Stimulated activated CD8-positive, alpha-beta memory T cell treated with anti-CD3 and anti-CD28 coated beads, Interleukin-12 subunit alpha, Interleukin-12 subunit beta, amount 100 ng/mL, for 24 hours (primary cell): ENCODE measurements at regions not wholly inside any gene's neighbourhood (a gene's known extent, or its start where the extent isn't known, plus 50 kb on each side); places are given as distances from the start of the nearest gene placed in this dataset.
"Not testable (repeated sequence)": the region's sequence is repeated elsewhere in the genome, so short reads cannot be mapped to it uniquely, and the experiment has no call there.

ENCODE experiments used
- DNase-seq: peaks from one replicate; pipeline ENCODE4 v3.0.0-alpha.2; 2020; ENCODE audit errors: extremely low read depth

DNA sequence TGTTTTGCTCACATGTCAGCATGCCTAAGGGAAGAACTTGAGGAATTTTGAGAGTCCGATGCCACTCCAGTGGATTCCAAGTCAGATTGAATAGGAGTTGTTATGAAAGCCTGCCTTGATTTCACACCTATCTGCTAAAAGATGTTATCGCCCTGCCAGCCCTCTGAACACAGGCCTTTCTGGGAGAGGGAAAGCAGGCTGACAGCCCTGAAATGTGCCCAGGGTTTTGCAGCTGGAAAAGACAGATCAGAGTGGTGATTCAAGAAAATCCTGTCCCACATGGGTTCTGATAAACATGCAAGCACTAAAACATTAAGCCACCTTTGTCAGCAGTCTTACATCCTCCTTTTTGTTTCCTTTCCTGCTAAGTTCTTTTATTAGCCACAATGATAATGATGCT lies 1752.9 kb upstream of the CELF4 start:
- DNase-seq: no peak

- no peak for DNase-seq
Observed at GRCh38 chr18:39318008-39318407, 1752.4 kb upstream of the CELF4 start.

- DNase-seq: no peak
Observed at GRCh38 chr18:39314595-39314994, 1749.0 kb upstream of the CELF4 start.

- DNase-seq: no peak
Observed at GRCh38 chr18:39313992-39314391, 1748.4 kb upstream of the CELF4 start.

GRCh38 chr18:39311111-39311712 lies 1745.6 kb upstream of the CELF4 start:
- no peak for DNase-seq

- DNase-seq: not testable (repeated sequence)
Observed at GRCh38 chr18:39308931-39309521, 1743.4 kb upstream of the CELF4 start.

DNA sequence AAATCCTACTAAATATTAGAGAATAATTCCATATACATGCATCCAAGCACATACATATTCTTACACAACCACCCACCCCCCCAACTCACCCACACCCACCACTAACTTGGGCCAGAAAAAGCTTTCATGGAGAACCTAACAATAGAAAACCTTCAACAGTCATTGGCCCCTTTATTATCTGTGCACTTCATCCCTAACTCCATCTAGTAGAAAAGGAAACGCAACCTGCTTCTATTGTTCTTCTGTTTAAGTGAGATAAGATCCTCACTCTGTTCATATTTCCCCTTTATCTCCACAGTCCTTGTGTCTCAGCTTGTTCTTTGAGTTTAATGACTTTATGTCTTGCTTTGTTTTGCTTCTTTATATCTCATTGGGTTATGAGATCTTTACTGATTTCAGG lies 1740.2 kb upstream of the CELF4 start:
- DNase-seq: no peak

DNA sequence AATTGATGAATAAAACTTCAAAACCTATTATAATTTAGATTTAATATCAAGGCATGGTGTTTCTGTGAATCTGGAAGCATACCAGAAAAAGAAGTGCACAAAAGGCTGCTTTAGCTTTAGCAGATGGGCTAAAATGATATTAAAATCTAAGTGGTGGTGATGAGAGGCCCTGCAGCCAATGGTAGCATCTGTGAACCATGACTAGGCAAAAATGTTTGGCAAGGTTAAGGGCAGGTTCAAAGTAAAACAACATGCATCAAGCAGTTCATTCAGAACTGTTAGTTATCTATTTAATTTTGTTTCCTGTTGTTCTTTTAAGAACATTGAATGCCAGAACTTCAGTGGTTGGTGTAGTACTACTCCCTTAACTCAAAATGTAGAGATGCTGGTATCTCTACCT lies 1736.9 kb upstream of the CELF4 start:
- DNase-seq: no peak

GRCh38 chr18:39299152-39299551 lies 1733.6 kb upstream of the CELF4 start:
- no peak for DNase-seq

DNA sequence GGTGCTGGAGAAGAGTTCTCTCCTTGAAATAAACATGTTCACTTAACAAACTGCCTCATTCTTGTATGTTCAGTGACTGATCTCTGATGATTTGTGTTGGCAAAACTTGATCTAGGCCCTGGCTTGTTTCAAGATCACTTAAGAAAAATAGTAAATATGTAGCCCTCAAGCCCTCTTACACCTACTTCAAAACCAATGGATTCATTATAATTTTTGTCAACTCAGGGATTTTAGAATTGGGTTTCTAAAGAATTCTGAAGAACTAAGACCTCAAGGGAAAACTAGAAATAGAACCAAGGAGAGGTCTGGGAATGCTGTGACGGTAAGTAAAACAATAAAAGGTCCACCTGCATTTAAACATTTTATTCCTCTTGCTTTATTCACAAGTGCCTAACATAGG lies 1731.6 kb upstream of the CELF4 start:
- DNase-seq: no peak

- DNase-seq: no peak
Observed at GRCh38 chr18:39296293-39296888, 1730.8 kb upstream of the CELF4 start.

DNA sequence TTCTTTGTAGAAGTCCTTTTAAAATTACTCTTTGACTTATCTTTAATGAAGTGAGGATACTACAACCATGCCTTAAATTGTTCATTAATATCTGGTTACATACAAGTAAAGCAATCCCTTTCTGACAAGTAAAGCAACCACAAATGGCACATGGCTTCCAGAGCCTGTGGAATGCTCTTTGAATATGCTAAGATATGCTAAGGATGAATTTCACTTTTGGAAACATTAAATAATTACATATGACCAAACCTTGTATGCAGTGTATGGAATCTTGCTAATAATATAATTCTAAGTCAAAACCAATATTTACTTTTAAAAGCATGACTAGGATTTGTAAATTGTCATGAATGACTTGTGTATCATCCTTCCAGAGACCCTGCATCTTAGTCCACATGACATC lies 1711.2 kb upstream of the CELF4 start:
- DNase-seq: no peak

- DNase-seq: no peak
Observed at GRCh38 chr18:39274535-39274934, 1708.9 kb upstream of the CELF4 start.

GRCh38 chr18:39272230-39272629 lies 1706.6 kb upstream of the CELF4 start:
- DNase-seq: no peak

DNA sequence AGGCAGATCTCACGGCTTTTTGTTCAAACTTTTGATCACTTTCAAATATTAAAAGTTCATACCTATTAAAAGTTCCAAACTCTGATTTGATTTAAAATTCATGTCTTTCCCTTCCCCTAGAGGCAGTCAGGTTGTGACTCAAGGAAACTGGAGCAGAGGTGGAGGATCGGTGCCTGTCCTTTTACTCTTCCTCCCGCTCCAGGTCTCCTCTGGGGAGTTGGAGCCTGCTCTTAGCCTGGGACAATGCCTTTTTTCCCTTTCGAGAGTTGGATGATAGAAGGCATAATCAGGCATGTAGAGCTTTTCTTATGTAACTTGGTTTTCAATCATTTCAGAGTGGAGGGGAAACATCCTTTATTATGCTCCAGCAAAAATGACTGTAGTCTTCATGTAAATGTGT lies 1706.1 kb upstream of the CELF4 start:
- DNase-seq: no peak

DNA sequence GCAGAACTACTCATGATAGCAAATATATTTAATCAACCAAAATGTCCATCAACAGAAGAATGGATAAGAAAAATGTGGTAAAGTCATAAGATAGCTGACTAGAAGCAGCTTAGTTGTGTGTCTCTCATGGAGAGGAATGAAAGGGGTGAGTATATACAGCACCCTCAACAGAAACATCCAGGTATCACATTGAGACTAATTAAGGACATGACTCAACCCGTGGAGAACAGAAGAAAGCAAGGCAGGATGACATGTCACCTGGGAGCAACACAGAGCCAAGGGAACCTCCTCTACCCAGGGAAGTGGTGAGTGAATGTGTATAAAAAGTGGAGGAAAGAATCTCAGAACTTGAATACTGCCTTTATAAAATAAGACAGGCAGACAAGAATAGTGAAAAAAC lies 1695.0 kb upstream of the CELF4 start:
- DNase-seq: no peak

- no peak for DNase-seq
Observed at GRCh38 chr18:39259736-39260135, 1694.1 kb upstream of the CELF4 start.

GRCh38 chr18:39244242-39244641 lies 1678.6 kb upstream of the CELF4 start:
- no peak for DNase-seq

DNA sequence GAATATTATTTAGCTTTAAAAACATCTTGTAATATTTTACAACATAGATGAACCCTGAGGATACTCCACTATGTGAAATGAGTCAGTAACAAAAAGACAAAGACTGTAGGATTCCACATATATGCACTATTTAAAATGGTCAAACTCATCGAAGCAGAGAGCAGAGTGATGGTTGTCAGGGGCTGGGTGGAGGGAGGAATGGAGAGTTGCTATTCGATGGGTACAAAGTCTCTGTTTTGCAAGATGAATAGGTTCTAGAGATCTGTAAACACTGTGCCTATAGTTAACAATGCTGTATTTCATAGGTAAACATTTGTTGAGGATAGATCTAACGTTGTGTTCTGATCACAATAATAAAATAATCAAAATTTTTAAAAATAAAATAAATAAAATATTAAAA lies 1675.9 kb upstream of the CELF4 start:
- DNase-seq: no peak

- DNase-seq: no peak
Observed at GRCh38 chr18:39238981-39239660, 1673.5 kb upstream of the CELF4 start.

DNA sequence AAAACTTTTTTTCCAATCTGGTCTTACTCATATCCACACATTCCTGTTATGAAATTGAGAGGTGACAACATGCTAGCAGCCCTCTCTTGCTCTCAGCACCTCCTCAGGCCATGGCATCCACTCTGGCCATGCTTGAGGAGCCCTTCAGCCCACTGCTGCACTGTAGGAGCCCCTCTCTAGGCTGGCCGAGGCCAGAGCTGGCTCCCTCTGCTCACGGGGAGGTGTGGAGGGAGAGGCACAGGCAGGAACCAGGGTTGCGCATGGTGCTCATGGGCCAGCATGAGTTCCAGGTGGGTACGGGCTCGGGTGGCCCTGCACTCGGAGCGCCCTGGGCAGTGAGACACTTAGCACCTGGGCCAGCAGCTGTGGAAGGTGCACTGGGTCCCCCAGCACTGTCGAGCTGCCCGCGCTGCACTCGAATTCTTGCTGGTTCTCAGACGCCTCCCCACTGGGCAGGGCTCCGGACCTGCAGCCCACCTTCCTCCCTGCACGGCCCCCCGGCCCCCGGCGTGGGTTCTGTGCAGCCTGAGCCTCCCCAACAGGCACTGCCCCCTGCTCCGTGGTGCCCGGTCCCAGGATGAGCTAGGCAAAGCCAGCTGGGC lies 1669.6 kb upstream of the CELF4 start:
- no peak for DNase-seq

GRCh38 chr18:39232937-39233336 lies 1667.3 kb upstream of the CELF4 start:
- no peak for DNase-seq

DNA sequence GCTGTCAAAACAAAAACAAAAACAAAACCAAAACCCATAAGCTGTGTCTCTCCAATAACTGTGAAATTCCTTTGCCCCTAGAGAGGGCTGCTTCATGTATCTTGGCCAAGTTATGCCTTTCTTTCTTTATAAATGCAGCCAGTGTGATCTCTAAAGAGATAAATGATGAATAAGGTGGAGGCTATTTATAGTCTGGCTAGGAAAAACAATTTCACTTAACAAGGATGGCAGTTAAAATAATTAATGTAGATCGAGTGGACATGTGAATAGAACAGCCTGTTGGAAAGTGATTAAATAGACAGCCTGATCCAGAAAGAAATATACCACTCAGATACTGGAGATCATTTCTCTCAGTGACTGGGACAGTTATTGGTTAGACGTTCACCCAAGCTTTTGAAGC lies 1666.9 kb upstream of the CELF4 start:
- no peak for DNase-seq
